ENCODE measurements at regions not wholly inside any gene's neighbourhood (a gene's known extent, or its start where the extent isn't known, plus 50 kb on each side); places are given as distances from the start of the nearest gene placed in this dataset.
"Not testable (repeated sequence)": the region's sequence is repeated elsewhere in the genome, so short reads cannot be mapped to it uniquely, and the experiment has no call there.

DNA sequence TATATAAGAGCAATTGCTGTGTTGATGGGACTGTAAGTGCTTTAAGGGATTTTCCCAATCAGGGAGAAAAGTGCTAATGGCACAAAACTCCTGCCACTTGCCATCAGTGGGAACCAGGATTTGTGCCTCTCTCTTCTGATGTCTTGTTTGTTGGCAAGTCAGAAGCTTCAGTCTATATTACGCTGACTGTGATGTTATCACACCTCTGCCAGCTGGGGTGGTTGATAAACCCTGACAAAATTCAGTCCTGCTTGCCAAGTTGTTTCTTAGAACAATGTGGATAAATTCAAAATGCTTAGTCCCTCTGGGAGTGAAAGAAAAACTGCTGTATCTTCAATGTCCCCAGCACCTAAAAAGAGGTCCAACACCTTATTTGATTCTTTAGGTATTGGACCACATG is 161.4 kb upstream of the FBXL7 start:
- no peak for DNase-seq (ENCODE audit: low read depth in 3 of 3)

GRCh38 chr5:15334551-15335266 is 165.3 kb upstream of the FBXL7 start:
- DNase-seq (ENCODE audit: low read depth in 3 of 3) = no peak

- no peak for DNase-seq (ENCODE audit: low read depth in 3 of 3)
Measured at GRCh38 chr5:15333091-15333490, 166.9 kb upstream of the FBXL7 start.

- no peak for DNase-seq (ENCODE audit: low read depth in 3 of 3)
Measured at GRCh38 chr5:15326932-15327331, 173.0 kb upstream of the FBXL7 start.

DNA sequence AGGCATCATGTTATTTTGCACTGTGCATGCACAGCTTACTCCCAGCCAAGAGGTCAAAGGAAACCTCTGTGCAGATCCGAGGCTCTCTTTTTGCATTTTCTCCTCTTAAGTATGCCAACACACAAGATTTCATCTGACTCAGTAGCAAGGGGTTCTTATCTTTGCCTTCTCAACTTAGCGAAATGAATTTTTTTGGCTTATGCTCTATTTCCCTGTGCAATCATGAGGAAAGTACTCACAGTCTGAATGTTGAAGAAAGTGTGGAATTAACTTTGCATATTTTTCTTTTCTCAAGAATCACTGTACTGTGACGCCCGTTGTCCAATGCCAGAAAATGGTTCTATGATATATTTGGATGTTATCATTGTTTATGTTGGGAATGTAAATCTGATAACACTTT is 173.5 kb upstream of the FBXL7 start:
- no peak for DNase-seq (ENCODE audit: low read depth in 3 of 3)

- no peak for DNase-seq (ENCODE audit: low read depth in 3 of 3)
Measured at GRCh38 chr5:15322421-15322820, 177.6 kb upstream of the FBXL7 start.

- no peak for DNase-seq (ENCODE audit: low read depth in 3 of 3)
Measured at GRCh38 chr5:15321776-15322175, 178.2 kb upstream of the FBXL7 start.

DNA sequence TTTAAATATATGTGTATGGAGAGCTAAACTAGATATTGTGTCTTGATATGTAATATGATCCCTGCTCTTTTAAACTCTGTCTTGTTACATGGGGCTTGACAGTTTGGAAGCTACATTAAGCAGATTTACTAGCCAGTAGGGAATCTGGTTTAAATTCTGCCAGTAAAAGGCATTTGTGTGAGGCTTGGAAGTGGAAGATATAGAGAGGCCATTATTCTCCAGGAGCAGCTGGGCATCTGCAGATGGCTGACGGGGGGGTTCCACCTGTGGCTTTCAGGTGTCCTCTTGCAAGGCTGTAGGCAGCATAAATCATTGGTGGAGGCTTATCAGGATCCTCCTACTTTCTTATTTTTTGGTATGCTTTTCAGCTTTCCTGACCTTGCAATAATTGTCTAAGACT is 179.1 kb upstream of the FBXL7 start:
- no peak for DNase-seq (ENCODE audit: low read depth in 3 of 3)

DNA sequence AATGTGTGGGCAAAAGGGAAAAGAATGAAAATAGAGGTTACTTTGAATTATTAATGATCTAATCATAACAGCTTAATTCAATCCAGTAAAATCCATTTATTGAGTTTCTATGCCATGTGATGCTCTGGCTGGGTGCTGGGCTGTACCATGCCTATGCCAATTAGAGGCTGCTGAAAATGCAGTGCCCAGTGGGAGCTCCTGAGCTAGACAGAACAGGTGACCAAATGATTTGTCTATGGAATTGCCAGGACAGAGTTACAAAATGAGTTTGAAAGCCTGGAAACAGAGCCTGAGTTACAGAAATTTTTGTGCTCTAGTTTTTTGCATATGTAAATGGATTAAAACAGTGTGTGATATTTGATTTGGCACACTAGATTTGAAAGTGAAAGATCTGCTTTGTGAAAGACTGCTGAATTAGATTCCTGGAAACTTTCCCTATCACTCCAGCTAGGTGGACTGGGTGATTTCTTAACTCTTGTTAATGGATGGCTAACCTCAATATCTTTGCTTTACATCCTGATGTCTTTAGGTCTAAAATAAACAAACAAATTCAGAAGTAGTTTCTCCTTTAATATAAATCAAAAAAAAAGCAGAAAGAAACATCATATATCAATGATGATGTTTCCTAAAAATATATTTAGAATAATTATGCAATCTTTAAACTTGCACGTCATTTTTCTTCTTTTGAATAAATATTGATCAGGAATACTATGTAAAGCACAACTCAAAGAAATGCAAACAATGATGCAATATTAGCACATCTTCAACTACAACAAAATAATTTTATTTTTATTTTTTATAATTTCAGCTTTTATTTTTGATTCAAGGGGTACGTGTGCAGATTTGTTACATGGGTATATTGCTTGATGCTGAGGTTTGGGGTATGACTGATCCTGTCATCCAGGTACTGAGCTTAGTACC is 194.8 kb upstream of the FBXL7 start:
- DNase-seq (ENCODE audit: low read depth in 3 of 3) = no peak

DNA sequence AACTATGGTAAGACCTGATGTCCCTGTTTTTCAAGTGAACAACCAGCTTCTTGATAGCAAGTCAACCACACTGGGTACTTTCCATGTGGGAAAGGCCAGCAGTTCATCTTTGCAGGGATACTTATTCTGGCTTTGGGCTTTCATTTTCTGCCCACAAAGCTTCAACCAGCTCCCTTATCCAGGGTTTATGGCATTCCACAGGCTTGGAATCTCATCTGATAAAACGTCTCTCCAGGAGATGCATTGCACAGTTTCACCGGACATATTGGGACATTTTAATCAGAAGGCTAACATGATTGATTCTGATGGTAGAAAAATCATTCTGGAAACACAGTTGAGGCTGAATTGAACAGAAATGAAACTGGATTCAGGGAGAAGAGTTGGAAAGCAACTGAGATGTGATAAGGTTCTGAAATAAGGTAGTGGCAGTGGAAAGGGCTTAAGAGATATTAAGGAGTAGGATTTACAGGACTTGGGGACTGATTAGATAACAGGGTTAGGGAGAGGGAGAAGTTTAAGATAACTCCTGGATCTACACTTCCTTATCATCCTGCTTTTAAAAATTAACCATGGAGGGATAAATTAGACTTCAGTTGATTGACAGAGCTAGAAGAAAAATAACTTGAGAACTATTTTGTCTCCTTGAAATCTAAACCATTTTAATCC is 195.8 kb upstream of the FBXL7 start:
- DNase-seq (ENCODE audit: low read depth in 3 of 3) = no peak

- no peak for DNase-seq (ENCODE audit: low read depth in 3 of 3)
Measured at GRCh38 chr5:15300141-15300540, 199.8 kb upstream of the FBXL7 start.

DNA sequence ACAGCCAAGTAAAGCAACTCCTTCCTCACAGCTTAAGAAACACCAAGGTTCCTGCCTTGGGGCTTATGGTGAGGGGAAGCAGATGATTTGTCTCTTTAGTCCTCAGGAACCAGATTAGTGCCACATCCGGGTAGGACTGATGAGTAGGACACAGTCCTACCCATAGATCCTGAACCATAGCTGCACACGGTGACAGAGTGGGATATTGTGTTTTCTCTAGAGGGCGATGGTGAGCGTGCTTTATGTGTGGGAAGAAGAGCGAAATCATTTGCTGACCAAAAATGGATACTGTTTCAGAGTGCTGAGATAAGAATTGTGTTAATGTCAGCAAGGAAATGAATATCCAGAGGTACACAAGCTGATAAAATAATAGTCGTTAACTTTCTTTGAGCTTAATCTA is 209.0 kb upstream of the FBXL7 start:
- DNase-seq (ENCODE audit: low read depth in 3 of 3) = no peak

GRCh38 chr5:15286650-15287049 is 213.3 kb upstream of the FBXL7 start:
- no peak for DNase-seq (ENCODE audit: low read depth in 3 of 3)

- no peak for DNase-seq (ENCODE audit: low read depth in 3 of 3)
Measured at GRCh38 chr5:15285901-15286583, 213.9 kb upstream of the FBXL7 start.

GRCh38 chr5:15284706-15285105 is 215.3 kb upstream of the FBXL7 start:
- DNase-seq (ENCODE audit: low read depth in 3 of 3) = no peak

DNA sequence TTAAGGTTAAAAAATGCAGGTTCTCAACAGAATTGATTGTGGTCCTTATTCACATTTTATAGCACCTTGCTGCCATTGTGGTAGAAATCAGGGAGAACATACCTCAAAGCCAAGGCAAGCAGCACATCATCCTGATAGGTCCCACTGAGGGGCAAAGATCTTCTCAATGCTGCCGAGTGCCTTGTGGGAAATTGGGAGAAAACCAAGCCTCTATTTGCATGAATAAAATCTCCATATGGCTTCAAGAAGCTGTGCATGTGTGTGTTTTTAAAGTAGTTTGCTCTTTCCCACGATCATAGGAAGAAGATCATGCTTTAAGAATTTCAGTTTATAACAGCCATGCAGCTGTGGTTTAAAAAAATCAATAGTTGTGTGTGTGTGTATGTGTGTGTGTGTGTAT is 216.9 kb upstream of the FBXL7 start:
- no peak for DNase-seq (ENCODE audit: low read depth in 3 of 3)

DNA sequence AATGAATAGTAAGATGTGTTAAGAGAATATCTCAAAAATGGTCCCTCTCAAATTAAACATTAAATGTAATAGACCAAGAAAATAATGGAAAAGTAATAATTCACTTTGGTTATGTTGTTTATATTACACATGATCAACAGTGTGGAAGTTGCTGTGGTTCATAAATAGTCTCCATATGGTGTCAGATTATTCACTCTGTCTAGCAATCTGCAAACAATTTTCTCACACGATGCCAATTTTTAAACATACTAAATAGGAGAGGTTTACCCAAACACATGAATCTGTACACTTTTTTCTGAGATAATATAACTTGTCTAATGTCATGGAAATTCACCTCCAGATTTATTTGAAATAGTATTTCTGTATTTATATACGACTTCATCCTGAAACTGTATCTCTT is 217.4 kb upstream of the FBXL7 start:
- no peak for DNase-seq (ENCODE audit: low read depth in 3 of 3)

DNA sequence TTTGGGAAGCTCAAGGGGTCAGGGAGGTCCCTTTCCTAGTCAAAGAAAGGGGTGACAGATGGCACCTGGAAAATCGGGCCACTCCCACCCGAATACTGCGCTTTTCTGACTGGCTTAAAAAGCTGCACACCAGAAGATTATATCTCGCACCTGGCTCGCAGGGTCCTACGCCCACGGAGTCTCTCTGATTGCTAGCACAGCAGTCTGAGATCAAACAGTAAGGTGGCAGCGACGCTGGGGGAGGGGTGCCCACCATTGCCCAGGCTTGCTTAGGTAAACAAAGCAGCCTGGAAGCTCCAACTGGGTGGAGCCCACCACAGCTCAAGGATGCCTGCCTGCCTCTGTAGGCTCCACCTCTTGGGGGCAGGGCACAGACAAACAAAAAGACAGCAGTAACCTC is 228.4 kb upstream of the FBXL7 start:
- DNase-seq (ENCODE audit: low read depth in 3 of 3) = not testable (repeated sequence)

DNA sequence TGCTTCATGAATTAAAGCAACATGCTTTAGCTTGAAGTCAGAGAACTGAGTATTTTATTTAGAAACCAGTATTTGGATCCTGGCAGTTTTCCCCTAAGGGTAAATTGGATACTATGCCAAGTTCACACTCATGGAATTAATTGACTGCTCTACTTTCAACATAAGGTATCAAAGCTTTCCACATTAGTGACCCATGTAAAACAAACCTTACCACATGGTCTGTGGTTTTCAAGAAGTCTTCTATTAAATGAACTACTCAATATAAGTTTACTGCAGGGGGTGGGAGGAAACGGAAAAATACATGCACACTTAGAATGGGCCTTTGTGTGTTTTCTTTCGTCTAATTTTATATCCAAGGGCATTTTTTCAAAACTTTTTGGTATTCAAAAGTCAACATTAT is 232.0 kb upstream of the FBXL7 start:
- DNase-seq (ENCODE audit: low read depth in 3 of 3) = no peak

GRCh38 chr5:15266841-15267240 is 233.1 kb upstream of the FBXL7 start:
- DNase-seq (ENCODE audit: low read depth in 3 of 3) = no peak

- DNase-seq (ENCODE audit: low read depth in 3 of 3) = no peak
Measured at GRCh38 chr5:15266229-15266628, 233.8 kb upstream of the FBXL7 start.

- no peak for DNase-seq (ENCODE audit: low read depth in 3 of 3)
Measured at GRCh38 chr5:15263942-15264341, 236.0 kb upstream of the FBXL7 start.

Measured in stimulated activated CD4-positive, alpha-beta T cell treated with anti-CD3 and anti-CD28 coated beads, TNF-alpha, amount 100 ng/mL, for 24 hours (primary cell).